Esophagus squamous epithelium (tissue), 4 donors: ENCODE measurements at regions not wholly inside any gene's neighbourhood (a gene's known extent, or its start where the extent isn't known, plus 50 kb on each side); places are given as distances from the start of the nearest gene placed in this dataset.

Experiments
- POLR2A ChIP-seq, 4 donors: fragments of 450-650 bp; IDR thresholded peaks; one replicate each; pipeline ENCODE4 v1.6.1; 2017; ENCODE audit warnings: antibody characterized with exemption in 4 of 4, mild to moderate bottlenecking in 4 of 4, moderate library complexity in 3 of 4
- TF ChIP-seq, protein P1 (sequence below), 6 experiments: fragments of 450-650 bp in 4 of 6; fragments of 200-600 bp in 2 of 6; sonication (generic) in 2 of 6; IDR thresholded peaks; one replicate each; pipeline ENCODE4 v1.5.1; 2016 to 2019; ENCODE audit warnings: antibody characterized with exemption in 6 of 6, mild to moderate bottlenecking in 4 of 6, moderate library complexity in 4 of 6

DNA sequence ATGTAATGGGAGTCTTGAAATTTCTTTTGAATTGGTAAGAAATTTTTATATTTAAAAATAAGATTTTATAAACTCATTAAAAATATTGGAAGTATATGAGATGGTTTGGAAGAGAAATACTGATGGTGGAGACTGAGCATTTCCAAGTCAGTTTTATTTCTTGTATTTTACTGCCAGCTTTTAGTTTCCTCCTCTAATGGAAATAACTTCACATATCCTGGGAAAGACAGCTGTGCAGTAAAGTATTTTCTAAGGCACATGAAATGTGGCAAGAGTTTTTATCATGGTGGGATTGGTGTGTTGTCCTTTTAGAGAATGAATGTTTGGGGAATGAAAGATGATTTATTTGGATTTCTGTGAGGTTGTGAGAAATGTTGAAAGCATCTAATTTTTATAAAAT is 346.9 kb upstream of the RGS6 start:
- TF ChIP-seq, protein P1, sequence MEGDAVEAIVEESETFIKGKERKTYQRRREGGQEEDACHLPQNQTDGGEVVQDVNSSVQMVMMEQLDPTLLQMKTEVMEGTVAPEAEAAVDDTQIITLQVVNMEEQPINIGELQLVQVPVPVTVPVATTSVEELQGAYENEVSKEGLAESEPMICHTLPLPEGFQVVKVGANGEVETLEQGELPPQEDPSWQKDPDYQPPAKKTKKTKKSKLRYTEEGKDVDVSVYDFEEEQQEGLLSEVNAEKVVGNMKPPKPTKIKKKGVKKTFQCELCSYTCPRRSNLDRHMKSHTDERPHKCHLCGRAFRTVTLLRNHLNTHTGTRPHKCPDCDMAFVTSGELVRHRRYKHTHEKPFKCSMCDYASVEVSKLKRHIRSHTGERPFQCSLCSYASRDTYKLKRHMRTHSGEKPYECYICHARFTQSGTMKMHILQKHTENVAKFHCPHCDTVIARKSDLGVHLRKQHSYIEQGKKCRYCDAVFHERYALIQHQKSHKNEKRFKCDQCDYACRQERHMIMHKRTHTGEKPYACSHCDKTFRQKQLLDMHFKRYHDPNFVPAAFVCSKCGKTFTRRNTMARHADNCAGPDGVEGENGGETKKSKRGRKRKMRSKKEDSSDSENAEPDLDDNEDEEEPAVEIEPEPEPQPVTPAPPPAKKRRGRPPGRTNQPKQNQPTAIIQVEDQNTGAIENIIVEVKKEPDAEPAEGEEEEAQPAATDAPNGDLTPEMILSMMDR (IDR thresholded peaks at IDR 0.05): no peak
- TF ChIP-seq POLR2A (IDR thresholded peaks at IDR 0.05): no peak
